ENCODE measurements at regions not wholly inside any gene's neighbourhood (a gene's known extent, or its start where the extent isn't known, plus 50 kb on each side); places are given as distances from the start of the nearest gene placed in this dataset.

DNA sequence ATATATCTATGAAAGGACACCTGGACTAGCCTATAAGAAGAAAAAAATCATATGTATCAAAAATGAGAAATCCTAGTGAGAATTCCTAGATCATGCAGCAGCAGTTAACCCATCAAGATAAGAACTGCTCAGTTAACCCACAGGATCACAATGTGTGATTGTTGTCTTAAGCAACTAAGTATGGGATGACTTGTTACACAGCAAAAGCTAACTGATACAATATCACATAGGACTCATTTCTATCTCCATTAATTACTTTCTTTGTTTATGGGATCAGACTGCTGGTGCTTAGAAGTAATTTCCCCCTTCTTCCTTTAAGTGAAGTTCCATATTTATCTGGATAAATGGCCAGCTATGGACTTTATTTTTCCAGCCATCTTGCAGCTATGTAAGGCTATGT lies 280.8 kb upstream of the MARCKS start:
- TF ChIP-seq, protein P1, sequence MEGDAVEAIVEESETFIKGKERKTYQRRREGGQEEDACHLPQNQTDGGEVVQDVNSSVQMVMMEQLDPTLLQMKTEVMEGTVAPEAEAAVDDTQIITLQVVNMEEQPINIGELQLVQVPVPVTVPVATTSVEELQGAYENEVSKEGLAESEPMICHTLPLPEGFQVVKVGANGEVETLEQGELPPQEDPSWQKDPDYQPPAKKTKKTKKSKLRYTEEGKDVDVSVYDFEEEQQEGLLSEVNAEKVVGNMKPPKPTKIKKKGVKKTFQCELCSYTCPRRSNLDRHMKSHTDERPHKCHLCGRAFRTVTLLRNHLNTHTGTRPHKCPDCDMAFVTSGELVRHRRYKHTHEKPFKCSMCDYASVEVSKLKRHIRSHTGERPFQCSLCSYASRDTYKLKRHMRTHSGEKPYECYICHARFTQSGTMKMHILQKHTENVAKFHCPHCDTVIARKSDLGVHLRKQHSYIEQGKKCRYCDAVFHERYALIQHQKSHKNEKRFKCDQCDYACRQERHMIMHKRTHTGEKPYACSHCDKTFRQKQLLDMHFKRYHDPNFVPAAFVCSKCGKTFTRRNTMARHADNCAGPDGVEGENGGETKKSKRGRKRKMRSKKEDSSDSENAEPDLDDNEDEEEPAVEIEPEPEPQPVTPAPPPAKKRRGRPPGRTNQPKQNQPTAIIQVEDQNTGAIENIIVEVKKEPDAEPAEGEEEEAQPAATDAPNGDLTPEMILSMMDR (IDR thresholded peaks at IDR 0.05) = no peak

DNA sequence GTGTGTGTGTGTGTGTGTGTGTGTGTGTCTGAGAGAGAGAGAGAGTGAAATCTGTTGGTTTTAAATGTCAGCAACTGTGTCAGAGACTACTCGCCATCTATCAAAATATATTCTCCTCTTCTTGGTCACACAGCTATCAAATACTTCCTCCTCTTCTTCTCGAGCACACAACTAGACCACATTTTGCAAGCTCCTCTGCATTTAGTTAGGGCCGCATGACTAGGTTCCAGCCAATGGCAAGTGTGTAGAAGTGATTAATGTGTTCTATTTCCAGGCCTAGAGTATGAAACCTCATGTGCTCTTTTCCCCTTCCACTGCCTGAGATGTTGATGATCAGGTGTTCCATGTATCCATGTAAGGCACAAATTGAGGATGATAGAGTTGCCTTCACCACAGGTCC lies 278.5 kb upstream of the MARCKS start:
- TF ChIP-seq, protein P1 (IDR thresholded peaks at IDR 0.05) = no peak

DNA sequence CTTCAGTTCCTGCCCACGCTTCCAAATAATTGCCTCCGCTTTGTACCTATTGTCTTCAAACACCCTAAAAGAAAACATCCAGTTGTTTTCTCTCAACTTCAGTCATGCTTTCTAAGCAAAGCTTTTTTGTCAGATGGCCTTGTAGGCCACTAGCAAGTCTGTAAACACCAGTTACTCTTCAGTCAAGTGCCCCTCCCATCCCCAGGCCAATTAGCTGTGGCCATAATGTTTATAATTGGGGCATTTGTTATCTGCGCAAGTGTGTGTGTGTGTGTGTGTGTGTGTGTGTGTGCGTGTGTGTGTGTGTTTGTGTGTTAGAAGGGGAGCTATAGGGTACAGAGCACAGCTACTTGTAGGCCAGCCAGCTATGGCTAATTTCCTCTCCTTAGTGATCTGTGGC lies 272.4 kb upstream of the MARCKS start:
- TF ChIP-seq, protein P1 (IDR thresholded peaks at IDR 0.05) = no peak

DNA sequence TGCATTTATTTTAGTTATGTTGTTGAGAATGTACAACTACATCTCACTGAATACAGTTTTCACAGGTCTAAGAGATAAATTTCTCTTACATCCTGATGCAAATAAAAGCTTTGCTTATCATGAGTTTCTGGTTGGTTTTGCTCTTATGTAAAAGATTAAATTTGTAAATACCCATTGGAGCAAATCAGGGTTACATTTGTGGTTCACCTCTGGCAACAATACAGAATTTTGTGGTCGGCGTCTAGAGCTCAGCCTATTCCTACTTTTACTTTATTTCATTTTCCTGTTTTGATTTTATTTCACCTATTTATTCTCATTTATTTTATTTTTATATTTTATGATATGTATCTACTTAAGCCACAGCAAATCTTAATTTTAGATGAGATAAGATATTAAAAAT lies 271.9 kb upstream of the MARCKS start:
- TF ChIP-seq, protein P1 (IDR thresholded peaks at IDR 0.05) = no peak

DNA sequence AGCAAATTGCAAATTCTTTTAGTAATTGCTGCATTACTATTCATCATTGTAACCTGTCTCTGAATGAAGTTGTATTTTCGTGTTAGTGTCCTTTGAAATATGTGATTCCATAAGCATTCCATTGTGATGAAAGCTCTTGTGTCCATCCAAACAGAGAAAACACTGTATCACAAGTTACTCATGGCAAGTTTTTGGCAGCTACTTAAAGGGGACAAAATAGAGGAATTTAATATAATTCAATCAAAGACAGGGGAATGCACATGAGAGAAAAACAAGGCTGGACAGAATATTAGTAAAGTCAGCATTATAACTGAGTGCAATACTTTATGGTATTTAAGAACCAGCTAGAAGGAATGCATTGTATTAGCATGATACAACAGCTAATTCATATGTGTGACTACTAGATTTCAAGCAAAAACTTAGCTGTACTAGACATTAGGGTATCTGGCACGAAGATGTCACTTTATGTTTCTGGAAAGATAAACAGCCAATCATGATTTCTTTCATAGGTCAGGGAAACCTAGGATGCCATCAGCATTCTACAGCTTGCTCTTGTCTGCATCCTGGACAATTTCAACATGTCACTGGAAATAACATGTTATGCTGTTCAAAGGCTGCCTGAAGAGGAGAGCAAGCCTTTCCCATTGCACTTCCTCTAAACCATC lies 270.6 kb upstream of the MARCKS start:
- TF ChIP-seq, protein P1 (IDR thresholded peaks at IDR 0.05) = no peak

DNA sequence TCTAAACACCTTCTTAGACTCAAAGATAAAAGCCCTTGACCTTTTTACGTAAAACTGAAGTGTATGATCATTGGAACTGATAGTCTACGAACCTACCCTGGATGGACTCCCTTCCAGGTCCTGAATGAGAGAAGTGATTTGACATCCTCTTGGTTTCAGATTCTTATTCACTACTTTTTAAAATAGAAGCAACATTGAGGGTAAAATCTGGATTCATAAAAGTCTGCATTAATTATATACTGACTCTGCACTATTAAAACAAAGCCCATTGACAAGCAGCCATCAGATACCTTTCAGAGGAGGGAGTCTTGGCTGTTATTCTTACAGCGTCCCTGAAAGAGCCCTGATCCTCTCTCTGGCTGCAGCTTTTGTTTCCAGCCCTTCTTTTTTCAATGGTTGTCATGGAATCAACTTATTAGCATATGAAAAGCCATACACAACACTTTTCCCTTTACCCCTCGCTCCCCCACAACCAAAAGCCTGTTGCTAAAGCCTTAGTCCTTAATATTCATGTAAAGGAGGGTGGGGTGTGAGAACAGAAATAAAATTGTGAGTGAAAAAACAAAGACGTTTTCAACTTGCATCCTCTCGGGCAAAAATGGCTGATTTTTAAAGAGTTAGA lies 270.0 kb upstream of the MARCKS start:
- TF ChIP-seq, protein P1 (IDR thresholded peaks at IDR 0.05) = no peak

DNA sequence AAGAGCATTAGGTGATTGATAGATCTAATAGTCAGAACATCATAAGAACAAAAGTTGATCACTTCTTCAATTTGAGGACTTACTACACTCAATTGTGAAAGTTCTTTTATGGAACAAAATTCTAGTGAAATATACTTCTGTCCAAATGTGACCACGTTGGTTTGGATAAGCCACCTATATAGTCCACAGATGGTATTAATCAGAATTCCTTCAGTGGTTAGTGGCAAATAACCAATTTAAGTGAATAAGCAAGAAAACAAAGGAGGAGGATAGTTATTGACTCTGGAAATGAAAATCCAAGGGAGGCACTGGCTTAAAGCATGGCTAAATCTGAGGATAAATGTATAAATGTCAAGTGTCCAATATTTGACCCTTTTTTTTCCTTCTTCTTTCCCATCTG lies 268.5 kb upstream of the MARCKS start:
- TF ChIP-seq, protein P1 (IDR thresholded peaks at IDR 0.05) = no peak
